ENCODE measurements at regions not wholly inside any gene's neighbourhood (a gene's known extent, or its start where the extent isn't known, plus 50 kb on each side); places are given as distances from the start of the nearest gene placed in this dataset.
"Not testable (repeated sequence)": the region's sequence is repeated elsewhere in the genome, so short reads cannot be mapped to it uniquely, and the experiment has no call there.

DNA sequence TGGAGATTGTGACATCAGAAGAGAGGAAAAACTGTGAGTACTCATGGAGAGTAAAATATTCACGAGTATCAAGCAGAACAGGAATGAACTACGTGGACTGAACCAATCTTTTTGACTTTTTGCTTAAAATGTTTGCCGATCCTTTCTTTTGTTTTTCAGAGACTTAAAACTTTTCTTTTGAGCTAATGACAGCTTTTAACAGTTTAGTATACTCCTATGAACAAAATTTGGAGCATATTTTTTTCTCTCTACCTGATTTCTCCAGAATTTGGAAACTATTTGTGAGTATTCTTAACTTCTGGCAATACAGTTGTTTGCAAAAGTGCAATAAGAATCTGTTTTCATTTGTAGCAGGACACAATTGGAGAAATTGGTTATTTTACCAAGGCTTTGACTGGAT is 786.3 kb downstream of the SORCS1 start:
- DNase-seq, result no peak

DNA sequence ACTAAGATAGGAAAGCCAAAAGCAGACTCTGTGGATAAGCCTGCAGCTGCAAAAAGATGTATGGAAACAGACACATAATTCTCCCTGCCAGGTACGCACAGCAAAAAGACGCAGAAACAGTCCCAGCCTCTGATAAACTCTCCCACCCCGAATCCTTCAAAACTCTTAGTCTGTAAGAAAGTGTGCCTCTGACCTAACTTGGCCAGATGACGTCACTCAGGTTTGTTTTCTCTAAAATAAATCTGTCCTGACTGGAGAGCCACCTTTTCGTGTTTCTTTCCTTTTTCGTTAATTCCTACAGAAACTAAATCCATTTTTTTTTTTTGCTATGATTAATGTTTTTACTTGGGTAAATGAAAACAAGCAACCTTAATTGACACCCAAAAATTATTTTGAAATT is 793.8 kb downstream of the SORCS1 start:
- no peak for DNase-seq

DNA sequence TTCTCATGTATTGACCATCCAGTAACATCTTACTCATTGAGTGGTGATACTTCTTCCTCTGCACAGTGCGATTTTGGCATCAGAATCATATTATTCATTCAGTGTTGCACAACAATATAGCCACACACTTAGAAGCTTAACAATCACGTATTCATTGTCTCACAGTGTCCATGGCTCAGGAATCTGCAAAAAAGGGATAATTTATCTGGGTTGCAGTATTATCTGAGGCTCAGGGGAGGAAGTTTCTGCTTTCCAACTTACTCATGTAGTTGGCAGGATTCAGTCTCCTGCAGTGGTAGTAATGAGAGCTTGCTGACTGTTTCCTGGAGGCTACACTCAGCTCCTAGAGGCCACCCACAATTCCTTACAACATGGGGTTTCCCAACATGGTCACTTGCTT is 803.6 kb downstream of the SORCS1 start:
- no peak for DNase-seq

DNA sequence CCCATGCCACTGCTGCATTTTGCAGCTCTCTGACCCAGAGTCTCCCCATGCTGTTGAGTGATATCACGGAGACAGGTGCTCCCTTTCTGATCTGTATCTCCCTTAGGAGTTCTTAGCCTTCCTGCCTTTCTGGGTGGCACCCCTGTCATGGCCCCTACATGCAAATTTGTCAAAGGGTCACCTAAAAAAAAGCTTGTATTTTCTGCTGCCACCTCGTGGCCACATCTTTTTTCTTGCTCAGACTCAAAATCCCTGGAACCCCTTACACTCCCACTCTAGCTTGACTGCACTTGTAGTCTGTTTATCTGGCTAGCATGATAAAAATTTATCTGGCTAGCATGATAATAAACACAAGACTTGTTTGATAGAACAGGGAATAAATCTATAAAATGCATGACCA is 809.1 kb downstream of the SORCS1 start:
- no peak for DNase-seq

DNA sequence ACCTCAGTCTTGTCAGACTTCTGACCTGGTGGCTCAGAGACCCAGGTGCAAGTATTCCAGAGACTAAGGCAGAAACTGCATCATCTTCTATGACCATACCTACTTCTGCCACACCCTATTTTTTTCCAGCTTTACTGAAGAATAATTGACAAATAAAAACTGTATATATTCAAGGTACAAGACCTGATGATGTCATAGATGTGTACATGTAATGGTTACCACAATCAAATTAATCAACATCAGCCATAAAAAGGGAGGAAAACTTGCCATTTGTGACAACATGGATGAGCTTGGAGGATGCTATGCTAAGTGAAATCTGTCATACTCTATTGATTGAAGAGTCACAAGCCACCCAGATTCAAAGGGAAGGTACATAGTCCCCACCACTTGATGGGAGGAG is 815.6 kb downstream of the SORCS1 start:
- no peak for DNase-seq

DNA sequence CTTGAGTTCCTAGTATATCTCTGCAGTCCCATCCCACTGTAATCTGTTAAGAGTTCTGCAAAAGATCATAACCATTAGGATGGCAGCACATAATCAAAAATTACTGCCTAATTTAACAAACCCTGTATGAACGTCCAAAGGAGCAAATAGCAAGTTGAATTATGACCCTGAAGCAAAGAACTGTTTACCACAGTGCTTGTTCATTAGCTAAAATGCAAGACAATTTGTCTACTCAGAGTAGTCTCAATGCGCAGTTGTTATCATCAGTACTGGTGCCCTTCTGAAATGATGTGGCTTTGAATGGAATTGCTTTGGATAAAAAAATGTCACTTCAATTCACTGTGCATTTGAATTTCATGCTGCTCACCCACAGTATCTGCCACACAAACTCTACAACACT is 817.0 kb downstream of the SORCS1 start:
- DNase-seq, result no peak

DNA sequence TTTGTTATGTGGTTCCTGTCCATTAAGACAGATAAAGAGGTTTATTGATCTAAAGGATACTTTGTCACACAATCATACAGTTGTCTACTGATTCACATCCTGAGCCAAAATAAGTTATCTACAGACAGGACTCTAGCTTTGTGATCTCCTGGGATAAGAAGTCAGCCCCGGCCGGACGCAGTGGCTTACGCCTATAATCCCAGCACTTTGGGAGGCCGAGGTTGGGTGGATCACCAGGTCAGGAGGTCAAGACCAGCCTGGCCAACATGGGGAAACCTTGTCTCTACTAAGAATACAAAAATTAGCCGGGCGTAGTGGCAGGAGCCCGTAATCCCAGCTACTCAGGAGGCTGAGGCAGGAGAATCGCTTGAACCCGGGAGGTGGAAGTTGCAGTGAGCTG is 821.0 kb downstream of the SORCS1 start:
- DNase-seq, result not testable (repeated sequence)

DNA sequence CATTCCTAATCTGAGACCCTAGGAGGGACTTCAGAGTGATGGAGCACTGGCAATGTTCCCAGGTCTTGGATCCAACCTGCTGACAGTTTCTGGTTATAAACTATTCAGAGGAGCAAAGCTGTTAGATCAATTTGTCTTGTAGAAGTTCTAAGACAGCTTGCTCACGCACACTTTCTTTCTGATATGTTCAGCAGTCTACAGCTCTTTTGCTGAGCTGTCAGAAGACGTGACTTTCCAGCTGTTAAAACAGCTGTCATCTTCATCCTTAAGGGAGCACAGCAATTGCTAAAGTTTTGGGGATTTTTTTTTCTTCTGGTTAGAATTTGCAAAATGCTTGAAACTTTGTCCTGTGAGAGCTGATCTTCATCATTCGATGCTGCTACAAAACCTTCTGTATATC is 823.1 kb downstream of the SORCS1 start:
- no peak for DNase-seq

DNA sequence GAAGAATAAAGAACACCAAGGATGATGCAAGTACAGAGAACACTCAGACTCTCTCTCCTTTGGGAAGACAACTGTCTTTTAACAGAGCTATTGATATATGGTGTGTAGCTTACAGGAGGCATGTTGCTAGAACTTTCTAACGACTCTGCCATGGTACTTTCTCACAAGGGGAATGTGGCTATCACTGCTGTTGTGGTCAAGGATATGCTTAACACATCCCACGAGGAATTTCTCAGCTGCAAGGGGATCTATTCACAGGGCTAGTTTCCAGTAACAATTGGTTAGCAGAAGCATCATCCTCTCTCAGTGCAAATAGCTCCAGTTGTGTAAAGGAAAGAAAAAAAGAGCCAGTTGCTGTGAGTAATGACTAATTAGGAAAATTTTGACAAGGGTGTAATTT is 826.0 kb downstream of the SORCS1 start:
- no peak for DNase-seq

DNA sequence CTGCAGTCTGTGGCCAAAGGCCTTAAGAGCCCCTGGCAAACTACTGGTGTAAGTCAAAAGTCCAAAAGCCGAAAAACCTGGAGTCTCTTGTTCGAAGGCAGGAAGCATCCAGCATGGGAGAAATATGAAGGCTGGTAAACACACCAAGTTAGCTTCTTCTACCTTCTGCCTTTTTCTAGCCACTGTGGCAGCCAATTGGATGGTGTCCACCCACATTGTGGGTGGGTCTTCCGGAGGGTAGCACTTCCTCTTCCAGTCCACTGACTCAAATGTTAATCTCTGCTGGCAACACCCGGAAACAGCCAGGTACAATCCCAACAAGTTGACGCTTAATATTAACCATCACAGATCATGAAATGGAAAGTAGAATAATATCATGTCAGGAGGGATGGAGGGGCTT is 827.6 kb downstream of the SORCS1 start:
- no peak for DNase-seq

DNA sequence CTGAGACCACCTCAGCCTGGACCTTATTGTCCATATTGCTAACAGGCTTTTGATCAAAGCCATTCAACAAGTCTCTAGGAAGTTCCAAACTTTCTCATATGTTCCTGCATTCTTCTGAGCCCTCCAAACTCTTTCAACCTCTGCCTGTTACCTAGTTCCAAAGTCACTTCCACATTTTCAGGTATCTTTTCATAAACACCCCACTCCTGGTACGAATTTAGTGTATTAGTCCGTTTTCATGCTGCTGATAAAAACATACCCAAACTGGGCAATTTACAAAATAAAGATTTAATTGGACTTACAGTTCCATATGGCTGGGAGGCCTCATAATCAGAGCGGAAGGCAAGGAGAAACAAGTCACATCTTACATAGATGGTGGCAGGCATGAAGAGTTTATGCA is 836.8 kb downstream of the SORCS1 start:
- no peak for DNase-seq

DNA sequence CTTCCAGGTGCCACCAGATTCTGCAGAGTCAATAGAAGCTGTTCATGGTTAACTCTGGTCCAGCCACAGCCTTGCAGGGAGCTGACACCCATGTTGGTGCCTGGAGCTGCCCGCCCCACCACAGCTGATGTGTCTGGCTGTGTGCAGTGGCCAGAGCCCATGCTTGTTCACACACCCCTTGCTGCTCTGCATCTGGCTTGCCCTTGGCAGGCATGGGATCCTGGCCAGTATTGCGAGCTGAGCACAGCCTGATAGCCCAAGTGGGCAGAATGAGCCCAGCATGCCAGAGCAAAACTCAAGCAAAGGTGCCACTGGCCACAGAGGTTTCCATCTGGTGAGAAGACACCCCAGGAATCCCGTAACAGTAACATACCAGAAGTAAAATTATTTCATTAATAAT is 843.6 kb downstream of the SORCS1 start:
- DNase-seq, result no peak

DNA sequence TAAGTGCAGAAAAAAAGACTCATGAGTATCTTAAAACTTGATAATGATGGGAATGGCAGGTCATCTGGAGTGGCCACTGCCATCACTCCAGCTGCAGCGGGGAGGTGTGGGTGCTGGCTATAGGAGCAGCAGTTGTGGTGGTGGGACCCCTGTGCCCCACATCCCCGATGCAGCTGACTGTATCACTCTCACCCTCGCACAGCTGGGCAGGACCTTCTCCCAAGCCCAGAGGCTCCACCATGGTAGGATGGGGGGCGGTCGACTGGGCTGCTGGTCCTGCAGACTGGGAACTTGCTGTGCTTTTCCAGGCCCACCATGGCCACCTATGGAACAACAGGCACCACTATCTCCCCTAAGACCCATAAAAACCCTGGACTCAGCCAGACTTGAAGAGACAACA is 844.4 kb downstream of the SORCS1 start:
- no peak for DNase-seq

DNA sequence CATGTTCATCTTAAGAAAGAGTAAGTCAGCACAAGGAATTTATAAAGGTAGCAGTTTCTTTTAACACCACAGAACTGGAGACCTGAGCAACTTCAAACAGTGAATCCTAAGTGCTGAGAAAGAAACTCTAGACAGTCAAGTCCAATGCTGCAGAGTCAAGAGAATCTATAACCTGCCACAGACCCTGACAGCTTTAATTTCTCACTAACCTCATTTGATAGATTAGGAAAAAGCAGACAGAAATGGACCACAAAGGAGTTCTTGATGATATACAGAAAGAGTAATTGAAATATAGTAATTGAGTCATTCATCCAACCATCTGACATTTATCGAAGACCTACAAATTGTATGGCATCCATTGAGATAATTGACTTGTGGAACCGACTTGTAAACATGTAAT is 847.0 kb downstream of the SORCS1 start:
- no peak for DNase-seq

DNA sequence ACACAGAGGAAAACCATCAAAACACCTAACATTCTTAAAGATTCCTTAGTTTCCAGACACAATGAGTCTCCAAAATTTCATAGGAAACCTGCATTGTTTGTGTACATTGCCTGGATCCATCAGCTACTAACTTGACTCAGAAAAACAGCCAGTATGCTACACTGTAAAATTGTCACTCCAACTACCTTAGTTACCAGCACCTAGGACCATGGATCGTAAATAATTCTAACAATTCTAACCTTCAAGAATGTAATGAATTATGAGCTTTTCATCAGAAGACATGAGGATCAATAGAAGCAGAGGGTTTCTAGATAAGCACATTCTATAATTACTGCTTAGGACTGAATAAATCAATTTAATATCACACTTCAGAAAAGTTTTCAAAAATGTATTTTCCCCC is 851.5 kb downstream of the SORCS1 start:
- DNase-seq, result no peak

DNA sequence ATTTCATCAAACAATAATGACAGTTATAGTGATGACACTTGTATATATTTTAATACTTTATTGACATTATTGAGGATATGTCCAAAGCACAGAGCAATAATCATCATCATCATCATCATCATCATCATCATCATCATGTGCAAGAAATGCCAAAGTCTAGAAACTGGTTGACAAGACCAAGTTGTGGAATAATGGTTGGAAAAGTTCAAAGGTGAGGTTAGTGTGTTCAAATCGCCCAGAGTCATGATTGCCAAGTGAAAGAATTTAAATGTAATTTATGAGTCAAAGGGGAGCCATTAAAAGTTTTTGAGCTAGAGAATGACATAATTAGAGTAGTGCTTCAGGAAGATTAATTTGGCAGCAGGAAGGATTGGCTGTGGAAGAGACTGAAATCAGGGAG is 852.4 kb downstream of the SORCS1 start:
- no peak for DNase-seq

DNA sequence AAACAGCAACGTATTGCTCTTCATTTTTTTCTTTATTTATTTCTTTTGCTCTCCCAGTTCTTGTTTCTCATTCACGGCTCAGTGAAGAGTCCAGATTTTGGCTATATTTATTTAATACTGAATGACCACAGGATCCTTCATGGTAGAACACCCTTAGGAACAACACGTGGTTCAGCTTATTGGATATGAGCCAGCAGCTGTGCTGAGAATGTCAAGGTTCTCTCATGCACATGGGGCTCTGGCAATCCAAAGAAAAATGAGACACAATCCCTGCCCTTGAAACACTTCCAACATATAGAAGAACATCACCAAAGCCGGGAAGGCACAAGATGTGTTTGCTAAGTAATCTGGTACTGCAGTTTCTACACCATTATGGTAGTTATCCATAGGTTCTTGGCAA is 852.9 kb downstream of the SORCS1 start:
- no peak for DNase-seq

DNA sequence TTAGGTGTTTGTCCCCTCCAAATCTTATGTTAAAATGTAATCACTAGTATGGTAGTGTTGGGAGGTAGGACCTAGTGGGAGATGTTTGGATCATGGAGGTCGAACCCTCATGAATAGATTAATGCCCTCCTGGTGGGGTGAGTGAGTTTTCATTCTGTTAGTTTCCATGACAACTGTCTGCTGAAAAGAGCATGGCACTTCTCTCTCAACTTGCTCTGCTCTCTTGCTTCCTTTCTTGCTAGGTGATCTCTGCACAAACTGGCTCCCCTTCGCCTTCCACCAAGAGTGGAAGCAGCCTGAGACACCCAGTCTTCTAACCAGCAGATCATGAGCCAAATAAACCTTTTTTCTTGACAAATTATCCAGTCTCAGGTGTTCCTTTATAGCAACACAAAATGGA is 853.9 kb downstream of the SORCS1 start:
- DNase-seq, result no peak

DNA sequence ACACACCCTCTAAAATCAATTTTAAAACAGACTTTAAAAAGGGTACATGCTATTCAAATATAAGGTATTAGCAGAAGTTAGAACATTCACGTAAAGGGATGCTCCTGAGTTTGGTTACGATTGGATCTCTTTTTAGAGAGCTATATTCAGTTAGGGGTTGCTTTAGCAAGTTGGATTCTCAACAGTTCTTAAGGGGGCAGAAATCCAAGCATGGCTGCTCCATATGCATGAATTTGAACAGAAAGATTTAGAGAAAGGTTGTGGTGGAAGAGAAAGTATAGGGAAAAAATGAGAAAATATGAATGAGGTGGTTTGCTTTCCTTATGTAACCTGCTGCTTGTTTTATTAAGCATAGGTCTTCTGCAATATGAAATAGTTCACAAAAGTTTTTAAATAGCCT is 855.1 kb downstream of the SORCS1 start:
- DNase-seq, result no peak

DNA sequence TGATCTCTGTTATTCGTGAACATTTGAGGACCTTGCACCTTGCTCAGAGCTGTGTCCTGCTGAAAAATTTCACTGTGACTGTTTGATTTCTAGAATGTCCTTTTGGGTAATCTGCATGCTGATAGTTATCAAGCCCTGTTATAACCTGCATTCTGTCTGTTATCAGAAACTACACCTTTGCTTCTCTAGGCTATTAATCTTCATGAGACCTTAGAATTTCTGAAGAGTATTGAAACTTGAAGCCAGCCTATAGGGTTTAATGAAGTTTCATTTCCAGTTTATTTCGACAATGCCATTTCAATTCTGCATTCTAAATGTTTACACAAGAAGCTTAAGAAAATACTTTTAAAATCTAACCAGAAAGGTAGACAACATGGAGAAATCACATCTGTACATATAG is 856.2 kb downstream of the SORCS1 start:
- DNase-seq, result no peak

DNA sequence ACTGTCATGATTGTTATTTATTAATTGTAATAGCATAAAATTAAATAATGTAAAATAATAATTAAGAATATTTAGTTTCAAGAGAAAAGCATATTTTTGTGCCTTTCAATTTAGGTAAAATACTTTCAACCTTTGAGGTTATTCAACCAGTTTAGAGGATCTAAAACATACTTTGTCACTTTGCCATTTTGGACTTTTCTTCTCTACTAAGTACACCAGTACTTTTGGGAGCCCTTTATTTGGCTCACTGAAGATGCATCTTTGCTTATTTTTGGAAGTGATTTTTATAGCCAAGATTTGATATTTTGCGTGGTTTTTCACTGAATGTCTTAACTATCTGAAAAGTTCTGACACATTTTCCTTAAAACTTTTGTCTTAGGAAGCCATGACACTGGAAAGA is 860.5 kb downstream of the SORCS1 start:
- DNase-seq, result no peak

DNA sequence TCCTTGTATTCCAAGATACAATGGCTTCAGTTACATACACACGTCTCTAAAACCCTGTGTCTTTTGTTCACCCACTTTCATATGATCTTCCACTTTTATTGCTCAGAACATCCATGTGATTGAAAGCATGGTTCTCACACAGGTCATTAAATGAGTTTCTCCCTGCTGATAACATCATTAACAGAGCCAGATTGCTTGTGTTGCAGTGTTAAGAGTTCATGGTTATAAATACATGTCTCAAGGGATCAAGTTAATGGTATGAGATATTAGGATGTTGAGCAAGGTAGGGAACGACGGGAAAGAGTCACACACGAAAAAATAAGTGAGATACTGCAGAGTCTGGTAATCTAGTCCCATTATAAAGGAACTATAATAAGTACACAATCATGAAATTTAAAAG is 861.5 kb downstream of the SORCS1 start:
- no peak for DNase-seq

DNA sequence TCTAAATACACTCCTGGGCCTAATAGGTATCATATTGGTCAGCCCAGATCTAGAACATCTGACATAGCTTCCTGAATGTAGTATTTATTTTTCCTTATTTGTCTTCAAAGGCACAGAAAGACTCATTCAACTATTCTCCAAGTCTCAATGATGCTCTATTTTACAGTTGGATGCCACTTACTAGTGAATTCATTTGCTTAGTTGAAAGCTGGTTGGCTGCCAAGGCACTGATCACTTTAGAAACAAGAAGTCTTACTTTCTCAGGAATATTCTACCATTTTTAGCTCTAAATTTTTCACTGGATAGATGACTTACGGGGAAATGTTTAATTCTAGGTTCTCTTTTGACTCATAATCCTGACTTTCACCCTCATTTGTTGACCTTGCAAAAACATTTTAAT is 863.4 kb downstream of the SORCS1 start:
- DNase-seq, result no peak

DNA sequence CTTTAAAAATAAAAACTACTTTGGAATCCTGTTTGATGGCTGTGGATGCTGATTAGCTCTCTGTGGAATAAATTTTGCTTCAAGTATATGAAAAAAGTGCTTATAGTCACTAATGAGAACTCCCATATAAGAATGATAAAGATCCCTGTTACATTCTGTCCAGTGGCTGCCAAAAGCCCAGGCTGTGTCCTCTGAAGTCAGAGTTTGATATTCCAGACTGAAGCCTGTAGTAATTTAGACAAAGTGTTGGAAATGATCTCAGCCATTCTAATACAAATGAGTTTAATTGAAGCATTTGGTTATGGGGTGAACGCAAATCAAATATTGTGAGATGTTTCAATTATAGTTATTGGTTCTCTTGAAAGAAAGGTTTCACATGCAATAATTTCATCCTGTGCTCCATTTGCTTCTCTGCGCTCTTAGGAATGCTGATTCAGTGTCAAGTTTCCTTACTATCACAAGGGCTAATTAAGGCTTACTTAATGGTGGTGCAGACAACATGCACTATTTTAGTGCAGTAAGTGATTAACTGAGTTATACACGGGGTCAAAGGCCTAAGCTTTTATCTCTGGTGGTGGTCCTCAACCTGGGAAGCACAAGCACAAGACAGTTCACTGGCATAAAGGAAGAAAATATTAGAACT is 867.6 kb downstream of the SORCS1 start:
- DNase-seq, result no peak

DNA sequence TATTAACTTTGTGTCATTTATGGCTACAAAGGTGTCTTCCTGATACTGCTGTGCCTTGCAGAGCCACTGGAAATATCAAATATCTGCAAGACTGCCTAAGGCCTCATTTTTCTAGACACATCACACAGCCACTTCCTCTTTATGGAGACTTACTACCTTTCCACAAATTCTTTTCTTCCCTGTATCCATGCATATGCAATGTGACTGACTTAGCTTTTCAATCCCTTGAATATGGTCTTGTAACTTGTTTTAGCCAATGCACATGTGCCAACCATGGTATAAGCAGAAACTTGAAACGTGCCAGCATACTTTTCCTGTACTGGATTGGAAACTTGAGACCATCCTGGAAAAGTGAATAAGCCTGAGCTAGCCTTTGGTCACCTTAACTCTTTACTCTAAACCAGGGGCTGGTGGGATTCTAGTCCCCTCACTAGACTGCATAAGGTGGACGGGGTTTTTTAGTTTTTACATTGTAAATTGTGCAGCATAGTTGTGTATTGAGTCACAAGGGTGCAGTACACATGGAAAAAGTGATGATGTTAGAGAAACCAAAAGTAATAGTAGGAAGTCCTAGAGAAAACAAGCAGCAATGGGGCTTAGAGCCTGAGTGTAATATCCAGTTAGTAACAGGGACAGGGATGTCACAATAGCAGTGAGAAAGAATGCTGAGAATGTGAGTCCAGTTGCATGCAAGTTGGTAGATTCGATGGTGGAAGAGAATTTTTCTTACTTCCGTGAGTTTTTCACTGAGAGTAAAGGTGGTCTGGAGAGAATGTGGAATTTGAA is 879.5 kb downstream of the SORCS1 start:
- DNase-seq, result no peak

Data from NCI-H526 (cell line).